GM21360 (cell line): ENCODE measurements at regions not wholly inside any gene's neighbourhood (a gene's known extent, or its start where the extent isn't known, plus 50 kb on each side); places are given as distances from the start of the nearest gene placed in this dataset.

Source experiments
- ATAC-seq: cut with Tn5 transposase; IDR thresholded peaks from one replicate; pipeline ENCODE4 v1.9.1; 2021; ENCODE audit warnings: mild to moderate bottlenecking, moderate library complexity; ENCODE audit not compliant: unreplicated experiment

- ATAC-seq: no peak
Measured at GRCh38 chr2:220654322-220654721, 917.8 kb downstream of the EPHA4 start.

GRCh38 chr2:220660277-220661145 lies 911.6 kb downstream of the EPHA4 start:
- no peak for ATAC-seq

GRCh38 chr2:220662431-220662830 lies 909.7 kb downstream of the EPHA4 start:
- no peak for ATAC-seq

GRCh38 chr2:220663065-220663464 lies 909.0 kb downstream of the EPHA4 start:
- no peak for ATAC-seq

- no peak for ATAC-seq
Measured at GRCh38 chr2:220664272-220665107, 907.6 kb downstream of the EPHA4 start.

GRCh38 chr2:220665108-220665471 lies 907.0 kb downstream of the EPHA4 start:
- no peak for ATAC-seq

GRCh38 chr2:220669324-220669723 lies 902.8 kb downstream of the EPHA4 start:
- no peak for ATAC-seq

GRCh38 chr2:220670511-220670910 lies 901.6 kb downstream of the EPHA4 start:
- ATAC-seq: no peak

- ATAC-seq: peak; percentile 12
Measured at GRCh38 chr2:220673151-220673874, 898.8 kb downstream of the EPHA4 start.

GRCh38 chr2:220674033-220674432 lies 898.1 kb downstream of the EPHA4 start:
- peak; percentile 79 for ATAC-seq

- ATAC-seq: no peak
Measured at GRCh38 chr2:220676695-220677094, 895.4 kb downstream of the EPHA4 start.

- ATAC-seq: no peak
Measured at GRCh38 chr2:220678943-220679342, 893.2 kb downstream of the EPHA4 start.

- ATAC-seq: no peak
Measured at GRCh38 chr2:220682616-220683015, 889.5 kb downstream of the EPHA4 start.

- no peak for ATAC-seq
Measured at GRCh38 chr2:220684099-220684498, 888.0 kb downstream of the EPHA4 start.

- ATAC-seq: peak; percentile 84
Measured at GRCh38 chr2:220687231-220687843, 884.8 kb downstream of the EPHA4 start.

GRCh38 chr2:220695397-220696279 lies 876.5 kb downstream of the EPHA4 start:
- no peak for ATAC-seq

GRCh38 chr2:220696280-220696669 lies 875.8 kb downstream of the EPHA4 start:
- no peak for ATAC-seq

- ATAC-seq: no peak
Measured at GRCh38 chr2:220697011-220697410, 875.1 kb downstream of the EPHA4 start.

GRCh38 chr2:220701115-220701514 lies 871.0 kb downstream of the EPHA4 start:
- no peak for ATAC-seq

- no peak for ATAC-seq
Measured at GRCh38 chr2:220703279-220703678, 868.8 kb downstream of the EPHA4 start.
